Activated naive CD4-positive, alpha-beta T cell treated with anti-CD3 and anti-CD28 coated beads, Interleukin-2, amount 50 U/mL, for 24 hours (primary cell): ENCODE measurements at regions not wholly inside any gene's neighbourhood (a gene's known extent, or its start where the extent isn't known, plus 50 kb on each side); places are given as distances from the start of the nearest gene placed in this dataset.

ENCODE experiments used
- H3K27ac Mint-ChIP-seq: one replicate; pipeline ENCODE4 v1.8.0; 2021; ENCODE audit warnings: mild to moderate bottlenecking, mixed read lengths
- H3K27me3 Mint-ChIP-seq: one replicate; pipeline ENCODE4 v1.8.0; 2021; ENCODE audit warnings: mixed read lengths
- H3K36me3 Mint-ChIP-seq: one replicate; pipeline ENCODE4 v1.8.0; 2021; ENCODE audit warnings: mixed read lengths
- H3K4me1 Mint-ChIP-seq: one replicate; pipeline ENCODE4 v1.8.0; 2021; ENCODE audit warnings: mixed read lengths
- H3K4me3 Mint-ChIP-seq: one replicate; pipeline ENCODE4 v1.8.0; 2021; ENCODE audit warnings: mild to moderate bottlenecking, mixed read lengths
- H3K9me3 Mint-ChIP-seq: one replicate; pipeline ENCODE4 v1.8.0; 2021; ENCODE audit warnings: mixed read lengths

- no peaks in the 10 kb centered on the region for H3K4me1 Mint-ChIP-seq
- no peaks in the 10 kb centered on the region for H3K36me3 Mint-ChIP-seq
- H3K9me3 Mint-ChIP-seq = peaks cover 13% of the 10 kb centered on the region
- no peak overlapping the region for H3K27ac Mint-ChIP-seq
- H3K27me3 Mint-ChIP-seq = no peaks in the 10 kb centered on the region
- no peak overlapping the region for H3K4me3 Mint-ChIP-seq
Measured at GRCh38 chr6:80690551-80691131, 584.2 kb downstream of the BCKDHB start.

DNA sequence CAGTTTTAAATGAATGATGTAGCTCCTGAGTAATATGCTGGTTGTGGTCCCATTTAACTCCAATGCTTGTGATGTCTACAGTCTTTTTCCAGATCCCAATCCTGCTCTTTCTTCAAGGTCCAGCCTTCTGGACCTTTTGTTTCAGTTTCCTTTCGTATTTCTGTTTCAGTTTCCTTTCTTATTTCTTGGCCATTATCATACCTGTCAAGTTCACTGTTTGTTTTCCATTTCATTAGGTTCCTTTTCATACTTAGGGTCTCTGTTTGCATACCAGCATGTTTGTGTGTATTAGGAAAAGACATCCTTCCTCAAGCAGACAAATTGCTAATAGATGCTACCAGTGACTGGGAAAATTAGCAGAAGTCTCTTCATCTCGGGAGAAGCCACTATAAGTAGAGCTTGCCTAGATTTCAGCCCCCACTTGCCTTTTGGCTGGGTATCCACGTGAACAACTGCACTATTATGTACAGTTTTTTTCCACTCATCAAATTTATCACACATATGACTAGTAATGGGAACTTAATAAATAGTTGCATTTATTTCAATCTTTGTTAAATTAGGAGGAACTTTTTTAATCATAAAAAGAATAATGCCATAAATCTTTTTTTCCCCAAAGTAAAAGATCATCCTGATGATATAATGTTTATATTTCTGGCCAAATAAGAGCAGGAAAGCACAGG is 583.4 kb downstream of the BCKDHB start:
- Mint-ChIP-seq H3K36me3 (no peaks in the 10 kb centered on the region), H3K27ac (no peak overlapping the region), H3K9me3 (peaks cover 13% of the 10 kb centered on the region)

DNA sequence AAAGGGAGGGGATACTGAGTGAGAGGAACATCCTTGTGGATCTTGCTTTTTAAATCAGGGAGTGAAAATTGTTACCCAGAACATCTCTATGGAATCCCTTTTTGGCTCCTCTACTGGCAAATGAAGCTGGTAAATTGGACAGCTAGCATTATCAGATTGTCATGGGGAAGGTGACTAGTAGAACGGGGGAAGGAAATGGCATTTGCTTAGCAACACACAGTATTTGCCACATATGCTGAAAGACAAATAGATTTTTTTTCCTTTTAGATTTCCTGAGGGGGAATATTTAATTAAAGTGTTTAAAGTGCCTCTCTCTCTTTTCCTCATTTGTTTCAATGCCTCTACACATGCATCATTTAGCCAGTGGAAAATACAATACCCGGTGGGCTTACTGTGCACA is 573.5 kb downstream of the BCKDHB start:
- Mint-ChIP-seq H3K36me3 (no peaks in the 10 kb centered on the region), H3K9me3 (no peaks in the 10 kb centered on the region), H3K4me1 (no peaks in the 10 kb centered on the region), H3K4me3 (no peak overlapping the region), H3K27ac (no peak overlapping the region), H3K27me3 (no peaks in the 10 kb centered on the region)

More for the DNA sequence above, 583.4 kb downstream of the BCKDHB start:
- no peak overlapping the region for H3K4me3 Mint-ChIP-seq
- no peaks in the 10 kb centered on the region for H3K27me3 Mint-ChIP-seq
- H3K4me1 Mint-ChIP-seq = no peaks in the 10 kb centered on the region

DNA sequence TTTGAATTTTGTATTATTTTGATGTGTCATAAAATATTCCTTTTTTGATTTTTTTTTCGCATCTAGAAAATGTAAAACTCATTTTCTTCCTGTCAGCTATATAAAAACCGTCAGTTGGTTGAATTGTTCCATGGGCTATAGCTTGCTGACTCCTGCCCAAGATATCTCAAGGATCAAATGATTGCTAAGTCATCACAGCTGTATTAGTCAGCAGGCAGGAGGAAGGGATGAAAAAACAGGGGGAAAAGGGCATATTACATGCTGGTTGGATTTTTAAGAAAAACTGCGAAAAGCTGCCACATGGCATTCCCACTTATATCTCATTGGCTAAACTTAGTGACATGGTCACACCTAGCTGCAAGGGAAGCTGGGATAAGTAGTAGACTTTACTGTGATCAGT is 569.9 kb downstream of the BCKDHB start:
- Mint-ChIP-seq H3K27me3 (no peaks in the 10 kb centered on the region), H3K4me3 (no peak overlapping the region), H3K27ac (no peak overlapping the region), H3K36me3 (no peaks in the 10 kb centered on the region), H3K4me1 (no peaks in the 10 kb centered on the region), H3K9me3 (no peaks in the 10 kb centered on the region)

DNA sequence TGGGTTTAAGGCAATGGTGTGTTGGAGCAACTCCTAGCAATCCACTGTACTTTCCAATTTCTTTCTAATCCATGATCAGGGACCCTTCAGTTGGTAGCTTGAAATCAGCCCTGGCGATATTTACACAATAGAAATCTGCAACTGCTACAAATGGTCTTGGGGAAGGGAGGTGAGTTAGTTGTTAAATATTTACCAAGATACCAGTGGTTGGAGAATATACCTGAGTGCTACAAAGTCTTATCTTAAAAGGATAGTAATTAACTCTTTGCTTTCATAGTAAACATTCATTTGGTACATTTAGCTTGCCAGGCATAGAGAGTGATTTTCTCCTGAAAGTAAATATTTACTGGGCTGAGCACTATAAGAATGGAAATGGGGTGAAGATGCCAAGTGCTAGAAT is 568.2 kb downstream of the BCKDHB start:
- Mint-ChIP-seq H3K9me3 (no peaks in the 10 kb centered on the region), H3K27ac (no peak overlapping the region), H3K36me3 (no peaks in the 10 kb centered on the region), H3K4me3 (no peak overlapping the region), H3K4me1 (no peaks in the 10 kb centered on the region), H3K27me3 (no peaks in the 10 kb centered on the region)

- Mint-ChIP-seq H3K4me1 (no peaks in the 10 kb centered on the region), H3K36me3 (no peaks in the 10 kb centered on the region), H3K9me3 (no peaks in the 10 kb centered on the region), H3K27me3 (no peaks in the 10 kb centered on the region), H3K4me3 (no peak overlapping the region), H3K27ac (no peak overlapping the region)
Measured at GRCh38 chr6:80673367-80673766, 566.9 kb downstream of the BCKDHB start.

GRCh38 chr6:80667006-80667405 is 560.5 kb downstream of the BCKDHB start:
- Mint-ChIP-seq H3K4me1 (no peaks in the 10 kb centered on the region), H3K9me3 (no peaks in the 10 kb centered on the region), H3K4me3 (no peak overlapping the region), H3K36me3 (no peaks in the 10 kb centered on the region), H3K27me3 (no peaks in the 10 kb centered on the region), H3K27ac (no peak overlapping the region)

- no peak overlapping the region for H3K4me3 Mint-ChIP-seq
- no peaks in the 10 kb centered on the region for H3K27me3 Mint-ChIP-seq
- H3K9me3 Mint-ChIP-seq = peaks cover 6% of the 10 kb centered on the region
- no peak overlapping the region for H3K27ac Mint-ChIP-seq
- H3K36me3 Mint-ChIP-seq = no peaks in the 10 kb centered on the region
- no peaks in the 10 kb centered on the region for H3K4me1 Mint-ChIP-seq
Measured at GRCh38 chr6:80658926-80659325, 552.5 kb downstream of the BCKDHB start.

- H3K9me3 Mint-ChIP-seq = no peaks in the 10 kb centered on the region
- H3K4me3 Mint-ChIP-seq = no peak overlapping the region
- H3K36me3 Mint-ChIP-seq = no peaks in the 10 kb centered on the region
- no peaks in the 10 kb centered on the region for H3K27me3 Mint-ChIP-seq
- no peaks in the 10 kb centered on the region for H3K4me1 Mint-ChIP-seq
- no peak overlapping the region for H3K27ac Mint-ChIP-seq
Measured at GRCh38 chr6:80647156-80647555, 540.7 kb downstream of the BCKDHB start.

DNA sequence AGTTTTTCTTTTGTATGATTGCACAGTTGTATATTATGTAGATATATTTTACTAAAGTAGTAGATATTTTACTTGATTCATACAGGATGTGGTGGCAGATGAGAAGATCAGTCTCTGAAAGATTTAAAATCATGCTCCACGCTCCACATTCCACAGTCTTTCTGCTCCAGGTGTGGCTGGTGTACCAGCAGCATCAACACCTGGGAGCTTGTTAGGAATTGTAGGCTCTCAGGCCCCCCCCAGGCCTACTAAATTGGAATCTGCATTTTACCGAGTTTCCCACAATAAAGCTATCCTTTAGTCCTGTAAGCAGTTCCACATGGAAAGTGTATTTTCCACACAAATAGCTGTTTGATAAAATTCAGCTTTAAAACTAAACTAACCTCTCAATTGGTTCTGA is 537.4 kb downstream of the BCKDHB start:
- Mint-ChIP-seq H3K4me1 (no peaks in the 10 kb centered on the region), H3K4me3 (no peak overlapping the region), H3K9me3 (no peaks in the 10 kb centered on the region), H3K36me3 (no peaks in the 10 kb centered on the region), H3K27me3 (no peaks in the 10 kb centered on the region), H3K27ac (no peak overlapping the region)

GRCh38 chr6:80642452-80642851 is 536.0 kb downstream of the BCKDHB start:
- Mint-ChIP-seq H3K27ac (no peak overlapping the region), H3K36me3 (no peaks in the 10 kb centered on the region), H3K27me3 (no peaks in the 10 kb centered on the region), H3K4me3 (no peak overlapping the region), H3K4me1 (no peaks in the 10 kb centered on the region), H3K9me3 (no peaks in the 10 kb centered on the region)

GRCh38 chr6:80641591-80641990 is 535.1 kb downstream of the BCKDHB start:
- H3K27me3 Mint-ChIP-seq = no peaks in the 10 kb centered on the region
- no peaks in the 10 kb centered on the region for H3K36me3 Mint-ChIP-seq
- no peaks in the 10 kb centered on the region for H3K9me3 Mint-ChIP-seq
- no peak overlapping the region for H3K27ac Mint-ChIP-seq
- H3K4me3 Mint-ChIP-seq = no peak overlapping the region
- no peaks in the 10 kb centered on the region for H3K4me1 Mint-ChIP-seq

GRCh38 chr6:80640176-80640575 is 533.7 kb downstream of the BCKDHB start:
- Mint-ChIP-seq H3K27ac (no peak overlapping the region), H3K9me3 (no peaks in the 10 kb centered on the region), H3K4me1 (no peaks in the 10 kb centered on the region), H3K4me3 (no peak overlapping the region), H3K36me3 (no peaks in the 10 kb centered on the region), H3K27me3 (no peaks in the 10 kb centered on the region)

GRCh38 chr6:80639181-80639629 is 532.7 kb downstream of the BCKDHB start:
- H3K36me3 Mint-ChIP-seq = no peaks in the 10 kb centered on the region
- H3K27ac Mint-ChIP-seq = no peak overlapping the region
- no peaks in the 10 kb centered on the region for H3K4me1 Mint-ChIP-seq
- H3K27me3 Mint-ChIP-seq = no peaks in the 10 kb centered on the region
- no peaks in the 10 kb centered on the region for H3K9me3 Mint-ChIP-seq
- H3K4me3 Mint-ChIP-seq = no peak overlapping the region

- H3K27ac Mint-ChIP-seq = no peak overlapping the region
- H3K4me1 Mint-ChIP-seq = no peaks in the 10 kb centered on the region
- H3K9me3 Mint-ChIP-seq = no peaks in the 10 kb centered on the region
- H3K27me3 Mint-ChIP-seq = no peaks in the 10 kb centered on the region
- H3K36me3 Mint-ChIP-seq = no peaks in the 10 kb centered on the region
- no peak overlapping the region for H3K4me3 Mint-ChIP-seq
Measured at GRCh38 chr6:80638213-80639055, 532.0 kb downstream of the BCKDHB start.

GRCh38 chr6:80637312-80637711 is 530.8 kb downstream of the BCKDHB start:
- Mint-ChIP-seq H3K27ac (no peak overlapping the region), H3K4me3 (no peak overlapping the region), H3K36me3 (no peaks in the 10 kb centered on the region), H3K4me1 (no peaks in the 10 kb centered on the region), H3K9me3 (no peaks in the 10 kb centered on the region), H3K27me3 (no peaks in the 10 kb centered on the region)
